GM19043 (cell line): ENCODE measurements at regions not wholly inside any gene's neighbourhood (a gene's known extent, or its start where the extent isn't known, plus 50 kb on each side); places are given as distances from the start of the nearest gene placed in this dataset.
"Not testable (repeated sequence)": the region's sequence is repeated elsewhere in the genome, so short reads cannot be mapped to it uniquely, and the experiment has no call there.

Experiments
- ATAC-seq: cut with Tn5 transposase; IDR thresholded peaks from one replicate; pipeline ENCODE4 v1.9.1; 2021; ENCODE audit warnings: low read depth; ENCODE audit not compliant: unreplicated experiment

GRCh38 chr3:182521339-182521738 lies 272.0 kb upstream of the ATP11B start:
- ATAC-seq: no peak

DNA sequence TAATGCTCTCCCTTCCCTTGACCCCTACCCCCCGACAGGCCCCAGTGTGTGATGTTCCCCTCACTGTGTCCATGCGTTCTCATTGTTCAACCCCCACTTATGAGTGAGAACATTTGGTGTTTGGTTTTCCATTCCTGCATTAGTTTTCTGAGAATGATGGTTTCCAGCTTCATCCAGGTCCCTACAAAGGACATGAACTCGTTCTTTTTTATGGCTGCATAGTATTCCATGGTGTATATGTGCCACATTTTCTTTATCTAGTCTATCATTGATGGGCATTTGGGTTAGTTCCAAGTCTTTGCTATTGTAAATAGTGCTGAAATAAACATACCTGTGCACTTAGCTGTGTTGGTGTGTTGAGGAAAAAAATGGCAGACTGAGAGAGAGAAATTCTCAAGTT lies 269.9 kb upstream of the ATP11B start:
- ATAC-seq: not testable (repeated sequence)

GRCh38 chr3:182523836-182524235 lies 269.5 kb upstream of the ATP11B start:
- no peak for ATAC-seq

- no peak for ATAC-seq
Measured at GRCh38 chr3:182524711-182525401, 268.4 kb upstream of the ATP11B start.

- no peak for ATAC-seq
Measured at GRCh38 chr3:182525766-182526374, 267.4 kb upstream of the ATP11B start.

DNA sequence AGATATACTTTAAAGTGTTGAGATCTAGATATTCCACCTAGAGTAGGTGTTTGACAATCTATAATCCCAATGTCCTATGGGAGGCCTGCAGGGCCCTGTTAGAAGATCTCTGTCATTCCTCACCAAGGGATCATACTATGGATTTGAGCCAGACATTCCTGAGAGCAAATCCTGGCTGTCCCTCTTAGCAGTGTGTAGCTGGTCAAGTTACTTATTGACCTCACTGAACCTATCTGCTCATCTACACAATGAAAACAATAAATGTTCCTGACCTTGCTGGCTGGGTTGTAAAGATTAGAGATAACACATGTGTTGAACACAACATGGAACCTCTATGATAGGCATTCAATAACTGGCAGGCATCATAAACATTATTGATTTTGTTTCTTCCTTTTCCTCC lies 265.6 kb upstream of the ATP11B start:
- ATAC-seq: no peak

DNA sequence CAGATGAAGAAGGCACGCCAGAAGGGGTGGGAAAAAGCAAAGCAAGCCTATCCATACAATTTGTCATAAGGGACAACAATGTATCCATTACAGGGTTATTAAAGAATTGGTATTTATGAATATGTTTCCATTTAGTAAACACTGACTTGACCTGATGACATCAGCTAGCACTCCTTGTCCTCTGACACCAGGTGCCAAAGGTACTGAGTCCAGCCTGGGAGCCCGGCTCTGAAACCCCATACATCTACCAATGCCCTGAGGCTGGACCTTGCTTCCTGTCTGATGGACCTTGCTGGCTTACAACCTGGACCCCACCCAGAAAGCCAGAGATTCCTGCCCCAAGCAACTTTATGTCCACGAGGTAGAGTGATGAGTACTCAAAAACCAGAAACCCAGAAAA lies 263.0 kb upstream of the ATP11B start:
- no peak for ATAC-seq

DNA sequence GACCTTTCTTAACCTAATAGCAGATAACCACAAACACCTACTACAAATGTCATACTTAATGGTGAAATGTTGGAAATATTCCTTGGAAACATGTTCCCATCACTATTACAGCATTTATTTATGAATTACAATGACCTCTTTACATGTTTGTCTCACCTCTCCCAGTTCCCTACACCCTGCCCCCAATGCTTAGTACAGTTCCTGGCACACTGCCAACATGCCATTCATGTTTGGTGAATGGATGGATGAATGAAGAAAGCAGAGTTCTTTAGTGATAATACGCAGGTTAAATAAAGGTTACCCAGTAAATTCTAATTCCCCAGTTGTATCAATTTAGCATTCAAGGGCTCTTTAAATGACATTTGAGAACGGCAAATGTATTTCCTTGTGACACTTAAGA lies 259.9 kb upstream of the ATP11B start:
- no peak for ATAC-seq

GRCh38 chr3:182544542-182544941 lies 248.8 kb upstream of the ATP11B start:
- no peak for ATAC-seq

GRCh38 chr3:182562274-182562673 lies 231.0 kb upstream of the ATP11B start:
- ATAC-seq: no peak

GRCh38 chr3:182565916-182566796 lies 227.1 kb upstream of the ATP11B start:
- no peak for ATAC-seq

GRCh38 chr3:182567700-182568099 lies 225.6 kb upstream of the ATP11B start:
- ATAC-seq: no peak

- no peak for ATAC-seq
Measured at GRCh38 chr3:182568261-182568660, 225.0 kb upstream of the ATP11B start.

DNA sequence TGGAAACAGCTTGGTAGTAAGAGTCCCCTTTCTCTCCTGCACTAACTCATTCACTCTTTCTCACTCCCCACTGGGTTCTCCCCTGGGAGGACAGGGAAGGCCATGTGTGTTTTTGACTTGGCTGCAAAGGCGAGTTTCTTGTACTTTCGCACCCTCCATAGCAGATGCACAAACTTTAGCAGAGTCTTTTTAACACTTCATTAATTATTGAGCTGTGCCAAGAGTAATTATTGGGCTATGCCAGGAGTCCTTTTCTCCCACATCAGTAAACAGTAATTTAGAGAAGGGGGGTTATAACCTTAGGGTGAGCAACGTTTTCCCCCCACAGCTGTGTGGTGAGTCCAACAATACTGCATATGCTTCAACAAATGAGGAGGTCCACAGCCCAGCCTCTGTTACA lies 224.4 kb upstream of the ATP11B start:
- ATAC-seq: no peak

DNA sequence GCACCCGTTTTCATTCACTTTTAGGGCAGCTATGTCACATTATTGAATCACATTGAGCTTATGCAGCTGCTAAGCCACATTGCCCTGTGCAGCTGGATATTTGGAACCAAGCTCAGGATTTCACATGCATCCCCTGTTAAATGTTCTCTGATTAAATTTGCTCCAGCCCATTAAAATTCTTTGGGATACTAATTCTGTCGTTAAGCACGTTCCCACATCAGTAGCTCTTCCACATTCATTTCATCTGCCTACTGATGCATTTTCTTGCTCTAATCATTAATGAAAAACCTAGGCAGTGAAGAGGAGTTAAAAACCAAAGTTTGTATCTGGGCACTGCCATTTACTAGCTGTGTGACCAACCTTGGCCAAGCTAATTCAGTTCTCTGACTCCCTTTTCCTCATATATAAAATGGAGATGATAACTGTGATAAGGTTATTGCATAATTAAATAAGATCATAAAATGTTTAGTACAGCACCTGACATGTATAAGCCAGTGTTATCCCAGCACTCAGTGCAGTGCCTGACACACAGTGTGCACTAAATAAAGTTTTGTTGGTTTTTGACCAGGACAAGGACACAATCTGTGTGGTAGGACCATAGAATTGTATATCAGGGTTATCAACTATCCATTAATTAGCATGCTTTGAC lies 222.2 kb upstream of the ATP11B start:
- no peak for ATAC-seq

GRCh38 chr3:182575941-182576340 lies 217.4 kb upstream of the ATP11B start:
- ATAC-seq: no peak

DNA sequence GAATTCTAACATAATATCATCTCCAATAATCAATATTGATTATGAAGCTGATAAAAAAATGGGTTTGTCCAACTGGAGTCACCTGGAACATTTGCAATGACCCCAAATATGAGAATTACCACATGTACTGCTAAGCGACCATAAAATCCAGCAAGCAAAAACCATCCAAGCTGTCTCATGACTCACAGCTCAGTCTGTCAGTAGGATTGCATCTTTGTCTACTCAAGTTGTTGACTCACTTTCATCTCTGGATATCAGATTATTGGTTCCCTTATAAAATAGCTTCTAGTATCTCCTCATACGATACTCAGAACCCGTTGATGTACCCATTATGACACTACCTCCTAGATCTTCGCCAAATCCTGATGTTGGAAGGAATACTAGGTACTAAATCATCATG lies 209.8 kb upstream of the ATP11B start:
- no peak for ATAC-seq

- no peak for ATAC-seq
Measured at GRCh38 chr3:182585532-182586150, 207.7 kb upstream of the ATP11B start.

GRCh38 chr3:182592747-182593146 lies 200.6 kb upstream of the ATP11B start:
- no peak for ATAC-seq

GRCh38 chr3:182596676-182597410 lies 196.5 kb upstream of the ATP11B start:
- no peak for ATAC-seq
